Activated CD4-positive, alpha-beta T cell treated with anti-CD3 and anti-CD28 coated beads for 24 hours (primary cell): ENCODE measurements at regions not wholly inside any gene's neighbourhood (a gene's known extent, or its start where the extent isn't known, plus 50 kb on each side); places are given as distances from the start of the nearest gene placed in this dataset.
"Not testable (repeated sequence)": the region's sequence is repeated elsewhere in the genome, so short reads cannot be mapped to it uniquely, and the experiment has no call there.

ENCODE experiments used
- DNase-seq, 2 donors: peaks; one replicate each; pipeline ENCODE4 v3.0.0-alpha.2; 2020; ENCODE audit warnings: low read depth in 2 of 2

GRCh38 chr2:235399895-235400294 lies 93.9 kb upstream of the AGAP1 start:
- DNase-seq = no peak

- DNase-seq = no peak
Observed at GRCh38 chr2:235402422-235402821, 91.4 kb upstream of the AGAP1 start.

GRCh38 chr2:235405612-235406361 lies 88.1 kb upstream of the AGAP1 start:
- DNase-seq = no peak

GRCh38 chr2:235406430-235406829 lies 87.4 kb upstream of the AGAP1 start:
- DNase-seq = no peak

GRCh38 chr2:235411905-235412485 lies 81.8 kb upstream of the AGAP1 start:
- DNase-seq = no peak

GRCh38 chr2:235413064-235413463 lies 80.8 kb upstream of the AGAP1 start:
- DNase-seq = no peak

GRCh38 chr2:235414422-235414821 lies 79.4 kb upstream of the AGAP1 start:
- DNase-seq = no peak

GRCh38 chr2:235416858-235417499 lies 76.9 kb upstream of the AGAP1 start:
- no peak for DNase-seq

GRCh38 chr2:235418918-235419317 lies 74.9 kb upstream of the AGAP1 start:
- no peak for DNase-seq

- DNase-seq = no peak
Observed at GRCh38 chr2:235419996-235420395, 73.8 kb upstream of the AGAP1 start.

GRCh38 chr2:235421618-235422017 lies 72.2 kb upstream of the AGAP1 start:
- no peak for DNase-seq

GRCh38 chr2:235430366-235431083 lies 63.3 kb upstream of the AGAP1 start:
- no peak for DNase-seq

- no peak for DNase-seq
Observed at GRCh38 chr2:235432741-235433520, 60.9 kb upstream of the AGAP1 start.

GRCh38 chr2:235433860-235434259 lies 60.0 kb upstream of the AGAP1 start:
- no peak for DNase-seq

GRCh38 chr2:235439959-235440662 lies 53.7 kb upstream of the AGAP1 start:
- no peak for DNase-seq

GRCh38 chr2:235443580-235443979 lies 50.3 kb upstream of the AGAP1 start:
- DNase-seq = not testable (repeated sequence)
